HEK293 (cell line): ENCODE measurements at regions not wholly inside any gene's neighbourhood (a gene's known extent, or its start where the extent isn't known, plus 50 kb on each side); places are given as distances from the start of the nearest gene placed in this dataset.
A peak's percentile ranks its signal among the peaks of the same experiment; 100 is the strongest.

ENCODE experiments used
- CTCF ChIA-PET: fragments of 350-600 bp; formaldehyde crosslinking; extraction: SDS; loops from one replicate; lab custom pipeline; 2021; ENCODE audit warnings: antibody characterized with exemption; lab: Yijun Ruan, JAX
- POLR2A ChIA-PET: fragments of 300-600 bp; formaldehyde crosslinking; extraction: SDS; loops from one replicate; lab custom pipeline; 2020; ENCODE audit warnings: antibody characterized with exemption, inconsistent platforms; lab: Yijun Ruan, JAX
- H3K27ac ChIP-seq: fragments of 200-500 bp; sonication (Bioruptor generic); 2 replicates; pipeline ENCODE4 v1.5.1; 2014; ENCODE audit warnings: low read depth, low read length, control low read depth, inconsistent platforms; ENCODE audit errors: extremely low read depth
- H3K36me3 ChIP-seq, 2 experiments: fragments of 200-500 bp in 1 of 2; sonication (Bioruptor generic) in 1 of 2; 1 replicate in 1 of 2; 2 replicates in 1 of 2; pipeline ENCODE4 v1.5.1; 2014 to 2017; ENCODE audit warnings: inconsistent platforms in 2 of 2, low read length in 2 of 2; ENCODE audit not compliant: control insufficient read depth in 2 of 2, insufficient read depth in 1 of 2
- H3K4me1 ChIP-seq: fragments of 200-500 bp; sonication (Bioruptor generic); 2 replicates; pipeline ENCODE4 v1.5.1; 2014; ENCODE audit warnings: mild to moderate bottlenecking, low read length, inconsistent platforms; ENCODE audit not compliant: control insufficient read depth, insufficient read depth
- H3K4me3 ChIP-seq: 2 replicates; pipeline ENCODE4 v1.5.1; 2011; ENCODE audit warnings: low read depth, mild to moderate bottlenecking, control low read depth, low read length, moderate library complexity
- H3K9me3 ChIP-seq: fragments of 200-500 bp; sonication (Bioruptor generic); 2 replicates; pipeline ENCODE4 v1.5.1; 2014; ENCODE audit warnings: low read depth, low read length, inconsistent platforms; ENCODE audit not compliant: control insufficient read depth, insufficient read depth
- EGR2 ChIP-seq: fragments of 450-650 bp; formaldehyde crosslinking; IDR thresholded peaks from 2 replicates; pipeline ENCODE4 v1.5.1; 2016; ENCODE audit warnings: low read depth, missing biosample characterization, missing genetic modification characterization
- MEIS1 ChIP-seq: sonication (generic); formaldehyde crosslinking; IDR thresholded peaks from 2 replicates; pipeline ENCODE4 v1.8.1; 2022; ENCODE audit warnings: missing genetic modification reagents, mild to moderate bottlenecking, borderline replicate concordance
- MZF1 ChIP-seq: fragments of 450-650 bp; formaldehyde crosslinking; IDR thresholded peaks from 2 replicates; pipeline ENCODE4 v1.5.1; 2017; ENCODE audit warnings: missing biosample characterization, missing genetic modification characterization, borderline replicate concordance
- PRDM6 ChIP-seq: fragments of 450-650 bp; formaldehyde crosslinking; IDR thresholded peaks from 2 replicates; pipeline ENCODE4 v1.5.1; 2017; ENCODE audit warnings: missing biosample characterization, missing genetic modification characterization
- TRIM28 ChIP-seq: IDR thresholded peaks from 2 replicates; pipeline ENCODE4 v1.6.1; 2011; ENCODE audit warnings: low read length, control low read depth, borderline replicate concordance
- WT1 ChIP-seq: fragments of 450-650 bp; formaldehyde crosslinking; IDR thresholded peaks from 2 replicates; pipeline ENCODE4 v1.5.1; 2016; ENCODE audit warnings: missing biosample characterization, missing genetic modification characterization
- ZBTB1 ChIP-seq: fragments of 450-650 bp; formaldehyde crosslinking; IDR thresholded peaks from 2 replicates; pipeline ENCODE4 v1.5.1; 2016; ENCODE audit warnings: missing biosample characterization, missing genetic modification characterization
- ZBTB17 ChIP-seq: fragments of 450-650 bp; formaldehyde crosslinking; IDR thresholded peaks from 2 replicates; pipeline ENCODE4 v1.5.1; 2016; ENCODE audit warnings: missing biosample characterization, missing genetic modification characterization
- ZBTB26 ChIP-seq: fragments of 450-650 bp; formaldehyde crosslinking; optimal IDR thresholded peaks from 2 replicates; pipeline ENCODE3; 2016; ENCODE audit warnings: missing biosample characterization, mild to moderate bottlenecking, missing genetic modification characterization
- ZBTB48 ChIP-seq: fragments of 450-650 bp; formaldehyde crosslinking; IDR thresholded peaks from 2 replicates; pipeline ENCODE4 v1.5.1; 2016; ENCODE audit warnings: missing biosample characterization, missing genetic modification characterization
- ZFP41 ChIP-seq: fragments of 450-650 bp; formaldehyde crosslinking; IDR thresholded peaks from 2 replicates; pipeline ENCODE4 v1.5.1; 2016; ENCODE audit warnings: missing biosample characterization, missing genetic modification characterization, borderline replicate concordance
- ZNF114 ChIP-seq: fragments of 450-650 bp; formaldehyde crosslinking; IDR thresholded peaks from 2 replicates; pipeline ENCODE4 v1.5.0; 2017; ENCODE audit warnings: missing biosample characterization, missing genetic modification characterization
- ZNF16 ChIP-seq: fragments of 450-650 bp; formaldehyde crosslinking; IDR thresholded peaks from 2 replicates; pipeline ENCODE4 v1.5.1; 2016; ENCODE audit warnings: low read depth, missing biosample characterization, missing genetic modification characterization
- ZNF202 ChIP-seq: fragments of 450-650 bp; formaldehyde crosslinking; IDR thresholded peaks from 2 replicates; pipeline ENCODE4 v1.5.1; 2016; ENCODE audit warnings: missing biosample characterization, missing genetic modification characterization, borderline replicate concordance
- ZNF211 ChIP-seq: fragments of 450-650 bp; formaldehyde crosslinking; IDR thresholded peaks from 2 replicates; pipeline ENCODE4 v1.5.1; 2016; ENCODE audit warnings: low read depth, missing biosample characterization, missing genetic modification characterization
- ZNF221 ChIP-seq: fragments of 450-650 bp; formaldehyde crosslinking; IDR thresholded peaks from 2 replicates; pipeline ENCODE4 v1.5.1; 2017; ENCODE audit warnings: missing biosample characterization, missing genetic modification characterization, borderline replicate concordance
- ZNF26 ChIP-seq: fragments of 450-650 bp; formaldehyde crosslinking; IDR thresholded peaks from 2 replicates; pipeline ENCODE4 v1.5.1; 2016; ENCODE audit warnings: missing biosample characterization, missing genetic modification characterization
- ZNF354C ChIP-seq: fragments of 450-650 bp; formaldehyde crosslinking; IDR thresholded peaks from 2 replicates; pipeline ENCODE4 v1.5.1; 2016; ENCODE audit warnings: missing biosample characterization, missing genetic modification characterization, low read depth, borderline replicate concordance
- ZNF488 ChIP-seq: fragments of 450-650 bp; formaldehyde crosslinking; IDR thresholded peaks from 2 replicates; pipeline ENCODE4 v1.5.1; 2016; ENCODE audit warnings: missing biosample characterization, missing genetic modification characterization
- ZNF514 ChIP-seq: fragments of 450-650 bp; formaldehyde crosslinking; IDR thresholded peaks from 2 replicates; pipeline ENCODE4 v1.5.1; 2016; ENCODE audit warnings: missing biosample characterization, missing genetic modification characterization
- ZNF560 ChIP-seq: fragments of 450-650 bp; formaldehyde crosslinking; IDR thresholded peaks from 2 replicates; pipeline ENCODE4 v1.5.1; 2017; ENCODE audit warnings: missing biosample characterization, missing genetic modification characterization, borderline replicate concordance
- ZNF664 ChIP-seq: fragments of 450-650 bp; formaldehyde crosslinking; IDR thresholded peaks from 2 replicates; pipeline ENCODE4 v1.5.1; 2016; ENCODE audit warnings: missing biosample characterization, missing genetic modification characterization
- ZSCAN16 ChIP-seq: fragments of 450-650 bp; formaldehyde crosslinking; IDR thresholded peaks from 2 replicates; pipeline ENCODE4 v1.5.1; 2016; ENCODE audit warnings: missing biosample characterization, missing genetic modification characterization

- TF ChIP-seq ZNF26 (tag by site-specific recombination) = no peak
- no peak for TF ChIP-seq ZNF202 (tag by site-specific recombination)
- no peak for TF ChIP-seq WT1 (tag by site-specific recombination)
- TF ChIP-seq ZNF211 = no peak
These were observed 1248.5 kb upstream of the TENM3 start (continued) for GRCh38 chr4:180994722-180995121.

GRCh38 chr4:180999217-180999616 is 1244.0 kb upstream of the TENM3 start:
- H3K36me3 ChIP-seq = no peaks in the 10 kb centered on the region
- CTCF ChIA-PET = no interaction called here
- H3K4me1 ChIP-seq = peaks cover 2% of the 10 kb centered on the region; the same call in 1 of the 2 replicates
- POLR2A ChIA-PET = no interaction called here
- TF ChIP-seq PRDM6 (tag by site-specific recombination) (peak; percentile 54), ZBTB26 (tag by site-specific recombination) (no peak), MZF1 (tag by site-specific recombination) (0 out of 2 replicates have a peak, but pooled peaks have one; percentile 22), ZBTB48 (tag by site-specific recombination) (0 out of 2 replicates have a peak, but pooled peaks have one; percentile 21), WT1 (tag by site-specific recombination) (peak; percentile 55)
- TF ChIP-seq, all 188 proteins: peak for 4
- no peak overlapping the region for H3K27ac ChIP-seq
- H3K9me3 ChIP-seq = no peaks in the 10 kb centered on the region
- no peak overlapping the region for H3K4me3 ChIP-seq

GRCh38 chr4:181004056-181004455 is 1239.1 kb upstream of the TENM3 start:
- CTCF ChIA-PET = no interaction called here
- H3K4me1 ChIP-seq = peaks cover 8% of the 10 kb centered on the region; the same call in 1 of the 2 replicates
- H3K4me3 ChIP-seq = no peak overlapping the region

More at GRCh38 chr4:181004056-181004455, 1239.1 kb upstream of the TENM3 start:
- no peak for TF ChIP-seq ZNF488
- no peak for TF ChIP-seq ZNF114 (tag by site-specific recombination)
- no peak for TF ChIP-seq ZFP41 (tag by site-specific recombination)
- no peak for TF ChIP-seq WT1 (tag by site-specific recombination)
- no peak for TF ChIP-seq ZBTB1 (tag by site-specific recombination)
- no peak for TF ChIP-seq ZNF664
- no peak for TF ChIP-seq ZNF514 (tag by site-specific recombination)
- TF ChIP-seq ZNF16 (tag by site-specific recombination) = no peak
- no peak for TF ChIP-seq ZSCAN16 (tag by site-specific recombination)
- TF ChIP-seq ZNF354C (tag by site-specific recombination) = no peak
- TF ChIP-seq ZNF221 (tag by site-specific recombination) = no peak
- TF ChIP-seq TRIM28 = no peak
- TF ChIP-seq ZNF560 (tag by site-specific recombination) = no peak
- TF ChIP-seq ZBTB48 (tag by site-specific recombination) = no peak
- TF ChIP-seq ZBTB17 (tag by site-specific recombination) = no peak
- TF ChIP-seq EGR2 = no peak
- TF ChIP-seq MEIS1 (CRISPR knock-in tag) = no peak
- Histone ChIP-seq H3K36me3 (no peaks in the 10 kb centered on the region), H3K9me3 (no peaks in the 10 kb centered on the region), H3K27ac (no peak overlapping the region)
- POLR2A ChIA-PET = no interaction called here
